K562 (cell line): ENCODE measurements at regions not wholly inside any gene's neighbourhood (a gene's known extent, or its start where the extent isn't known, plus 50 kb on each side); places are given as distances from the start of the nearest gene placed in this dataset.

Experiments
- ATAC-seq: fragments of 200-7000 bp; cut with Tn5 transposase; 3 replicates; pipeline ENCODE4 v1.9.1; 2020; ENCODE audit warnings: moderate library complexity
- BruUV-seq: library from RNA; stranded (reverse); fragments of 400-500 nt; replicated peaks from 2 replicates; lab custom pipeline; 2021; lab: Mats Ljungman, UMichigan
- CTCF ChIA-PET: fragments of 300-600 bp; formaldehyde crosslinking; extraction: SDS; loops from one replicate; lab custom pipeline; 2021; ENCODE audit warnings: low intra/inter-chr PET ratio; lab: Yijun Ruan, JAX
- POLR2A ChIA-PET: fragments of 300-600, 350-650 bp; sonication (Branson Sonifier 250); formaldehyde crosslinking; extraction: SDS; loops from one replicate; lab custom pipeline; 2021; ENCODE audit warnings: antibody characterized with exemption, inconsistent platforms; lab: Yijun Ruan, JAX
- DNase-seq, 4 experiments: peaks; one replicate each; pipeline versions ENCODE4 v3.0.0 to v3.0.0-alpha.2; 2011 to 2018; ENCODE audit warnings: low spot score in 3 of 4, mixed read lengths in 3 of 4; ENCODE audit errors: extremely low read depth in 1 of 4
- FAIRE-seq: peaks from 2 replicates; lab custom pipeline; 2011; peaks lifted over from hg19 to GRCh38; lab: Jason Lieb, UNC
- H2AFZ ChIP-seq: 2 replicates; pipeline ENCODE4 v1.6.0; 2011; ENCODE audit warnings: low read depth, low read length, control low read depth, inconsistent platforms
- H3K27ac ChIP-seq: fragments of 200-600 bp; 3 replicates; pipeline ENCODE4 v1.8.0; 2011; ENCODE audit warnings: low read depth, mild to moderate bottlenecking, control low read depth, inconsistent platforms, low read length, moderate library complexity, mixed read lengths; ENCODE audit errors: extremely low read depth
- H3K27me3 ChIP-seq, 2 experiments: fragments of 300-600 bp in 1 of 2; 2 replicates in 1 of 2; 3 replicates in 1 of 2; pipeline versions ENCODE4 v1.6.0 to v1.8.0; 2011; ENCODE audit warnings: inconsistent platforms in 2 of 2, low read length in 2 of 2, mild to moderate bottlenecking in 1 of 2, mixed read lengths in 1 of 2, moderate library complexity in 1 of 2; ENCODE audit not compliant: control insufficient read depth in 2 of 2, insufficient read depth in 2 of 2
- H3K36me3 ChIP-seq: fragments of 300-600 bp; 3 replicates; pipeline ENCODE4 v1.8.0; 2011; ENCODE audit warnings: mild to moderate bottlenecking, low read length, inconsistent platforms; ENCODE audit not compliant: control insufficient read depth, insufficient read depth
- H3K4me1 ChIP-seq, 2 experiments: fragments of 200-600 bp in 1 of 2; replicated peaks in 1 of 2; 2 replicates in 1 of 2; 3 replicates in 1 of 2; pipeline versions ENCODE4 v1.5.1 to v1.8.0; 2011; ENCODE audit warnings: inconsistent platforms in 2 of 2, low read length in 2 of 2, mild to moderate bottlenecking in 1 of 2, mixed read lengths in 1 of 2, moderate library complexity in 1 of 2; ENCODE audit not compliant: control insufficient read depth in 2 of 2, insufficient read depth in 2 of 2
- H3K4me2 ChIP-seq: 2 replicates; pipeline ENCODE4 v1.6.1; 2011; ENCODE audit warnings: low read length, control low read depth, inconsistent platforms, mixed read lengths; ENCODE audit not compliant: insufficient read depth
- H3K4me3 ChIP-seq: fragments of 200-600 bp; sonication (generic), shearing (Covaris generic); 2 replicates; pipeline ENCODE4 v1.5.1; 2016; ENCODE audit warnings: control low read depth, inconsistent platforms
- H3K79me2 ChIP-seq: fragments of 200-600 bp; 3 replicates; pipeline ENCODE4 v1.8.0; 2011; ENCODE audit warnings: low read length, inconsistent platforms; ENCODE audit not compliant: control insufficient read depth, insufficient read depth
- H3K9ac ChIP-seq, 2 experiments: 2 replicates each; pipeline versions ENCODE4 v1.6.0 to v1.6.1; 2011; ENCODE audit warnings: low read depth in 2 of 2, low read length in 2 of 2, control low read depth in 1 of 2, inconsistent platforms in 1 of 2, mild to moderate bottlenecking in 1 of 2, mixed read lengths in 1 of 2; ENCODE audit not compliant: insufficient read depth in 1 of 2
- H3K9me1 ChIP-seq: one replicate; pipeline ENCODE4 v1.6.0; 2011; ENCODE audit warnings: inconsistent platforms, mild to moderate bottlenecking, low read length, moderate library complexity; ENCODE audit not compliant: control insufficient read depth, insufficient read depth
- H3K9me3 ChIP-seq: replicated peaks from 2 replicates; pipeline ENCODE4 v1.5.1; 2011; ENCODE audit warnings: low read depth, low read length, inconsistent platforms; ENCODE audit not compliant: control insufficient read depth, insufficient read depth
- H4K20me1 ChIP-seq: replicated peaks from 2 replicates; pipeline ENCODE4 v1.6.1; 2011; ENCODE audit warnings: low read length, inconsistent platforms, mixed read lengths; ENCODE audit not compliant: control insufficient read depth, insufficient read depth
- COPS2 ChIP-seq: fragments of 450-650 bp; conservative IDR thresholded peaks from 2 replicates; pipeline ENCODE4 v1.6.1; 2016; ENCODE audit warnings: mild to moderate bottlenecking, moderate library complexity
- CXXC5 ChIP-seq: fragments of 250-450 bp; sonication (Bioruptor Pico); IDR thresholded peaks from 2 replicates; pipeline ENCODE4 v1.8.0; 2022; ENCODE audit warnings: inconsistent platforms, mild to moderate bottlenecking, moderate library complexity
- FOXP1 ChIP-seq: sonication (generic); formaldehyde crosslinking; IDR thresholded peaks from 2 replicates; pipeline ENCODE4 v1.8.0; 2022; ENCODE audit warnings: mild to moderate bottlenecking, missing genetic modification reagents
- HOMEZ ChIP-seq: fragments of 250-450 bp; sonication (Bioruptor Pico); IDR thresholded peaks from 2 replicates; pipeline ENCODE4 v1.4.0; 2020; ENCODE audit warnings: mild to moderate bottlenecking, moderate library complexity
- MAZ ChIP-seq, 2 experiments: fragments of 450-650 bp in 1 of 2; sonication (generic) in 1 of 2; formaldehyde crosslinking; IDR thresholded peaks in 1 of 2; conservative IDR thresholded peaks in 1 of 2; 2 replicates each; pipeline versions ENCODE4 v1.4.0 to v1.5.0; 2020; ENCODE audit warnings: mild to moderate bottlenecking in 1 of 2, missing genetic modification reagents in 1 of 2
- MTA2 ChIP-seq: fragments of 450-650 bp; IDR thresholded peaks from 2 replicates; pipeline ENCODE4 v1.6.1; 2016; ENCODE audit warnings: low read depth
- NFYB ChIP-seq: IDR thresholded peaks from 2 replicates; pipeline ENCODE4 v1.6.1; 2011; ENCODE audit warnings: mild to moderate bottlenecking, moderate library complexity; ENCODE audit not compliant: insufficient read length; ENCODE audit errors: extremely low read depth
- PHF8 ChIP-seq: fragments of 200-600 bp; sonication (generic); IDR thresholded peaks from 2 replicates; pipeline ENCODE4 v1.6.1; 2012; ENCODE audit warnings: mixed run types, mild to moderate bottlenecking, inconsistent platforms, low read length, moderate library complexity, borderline replicate concordance
- TCF7 ChIP-seq: sonication (generic); IDR thresholded peaks from 2 replicates; pipeline ENCODE4 v1.6.1; 2016; ENCODE audit warnings: antibody characterized with exemption, borderline replicate concordance
- TGIF2 ChIP-seq: sonication (generic); formaldehyde crosslinking; IDR thresholded peaks from 2 replicates; pipeline ENCODE4 v1.8.1; 2022; ENCODE audit warnings: mild to moderate bottlenecking, missing genetic modification reagents, moderate library complexity
- ZBTB34 ChIP-seq: fragments of 250-450 bp; sonication (Bioruptor Pico); IDR thresholded peaks from 2 replicates; pipeline ENCODE4 v1.8.0; 2021; ENCODE audit warnings: mild to moderate bottlenecking, moderate library complexity
- ZNF165 ChIP-seq: fragments of 250-450 bp; sonication (Bioruptor Pico); IDR thresholded peaks from 2 replicates; pipeline ENCODE4 v1.4.0; 2020; ENCODE audit warnings: borderline replicate concordance
- ZNF347 ChIP-seq: fragments of 450-650 bp; formaldehyde crosslinking; IDR thresholded peaks from 2 replicates; pipeline ENCODE4 v1.4.0; 2020; ENCODE audit warnings: low read depth, mild to moderate bottlenecking, moderate library complexity
- ZNF583 ChIP-seq: fragments of 250-450 bp; sonication (Bioruptor Pico); IDR thresholded peaks from 2 replicates; pipeline ENCODE4 v1.4.0; 2020
- ZNF764 ChIP-seq: fragments of 250-450 bp; sonication (Bioruptor Pico); IDR thresholded peaks from 2 replicates; pipeline ENCODE4 v1.4.0; 2020; ENCODE audit warnings: low read depth, mild to moderate bottlenecking, moderate library complexity
- ZZZ3 ChIP-seq: fragments of 450-650 bp; IDR thresholded peaks from 2 replicates; pipeline ENCODE4 v1.6.1; 2016; ENCODE audit warnings: antibody characterized with exemption, mild to moderate bottlenecking, moderate library complexity
- WGBS: fragments of 100-300 bp; shearing (Covaris generic); methylation state at CpG from one replicate; pipeline ENCODE4 v1.1.6; 2016; ENCODE audit warnings: low coverage, mixed read lengths; ENCODE audit not compliant: insufficient coverage; ENCODE audit errors: missing lambda C conversion rate; 5-methylcytosine and 5-hydroxymethylcytosine counted together
- in situ Hi-C: fragments of 300-500 bp; cut with MboI; formaldehyde crosslinking; loops from 4 replicates; pipeline ENCODE4 v1.15.0; 2018; ENCODE audit warnings: inconsistent platforms, mixed read lengths
- intact Hi-C: fragments of 100-400 bp; cut with micrococcal nuclease; formaldehyde crosslinking; loops from 2 replicates; pipeline ENCODE4 v1.14.2; 2022

GRCh38 chr1:98054786-98055185 is 134.0 kb upstream of the DPYD start:
- H3K79me2 ChIP-seq = no peaks in the 10 kb centered on the region
- H3K9me1 ChIP-seq = no peaks in the 10 kb centered on the region
- H3K4me1 ChIP-seq = peaks cover 0 to 11% of the 10 kb centered on the region in 2 experiments; a peak in 1 of 5 replicates
- H3K4me2 ChIP-seq = no peak overlapping the region
- H3K36me3 ChIP-seq = no peaks in the 10 kb centered on the region
- H4K20me1 ChIP-seq = no peaks in the 10 kb centered on the region
- ChIA-PET POLR2A (no interaction called here), CTCF (interaction anchor here (1.2 kb wide), 1 partner anchor 1089 kb away, joined by 5 read pairs; no protein-coding TSS in a partner anchor)
- no peak overlapping the region for H3K4me3 ChIP-seq
- no peak for ATAC-seq
- no peaks in the 10 kb centered on the region for H3K27me3 ChIP-seq
- no peaks in the 10 kb centered on the region for H3K9me3 ChIP-seq
- no peak overlapping the region for H3K27ac ChIP-seq
- intact Hi-C loops = no loop called here
- no peak overlapping the region for H3K9ac ChIP-seq
- no TSS peak for BruUV-seq
- in situ Hi-C loops = no loop called here
- H2AFZ ChIP-seq = no peak overlapping the region
- TF ChIP-seq TGIF2 (CRISPR knock-in tag) (no peak), ZBTB34 (no peak), ZZZ3 (no peak), PHF8 (no peak), HOMEZ (CRISPR knock-in tag) (no peak), NFYB (no peak), ZNF347 (CRISPR knock-in tag) (no peak), MTA2 (no peak), MAZ (CRISPR knock-in tag; conservative IDR thresholded peaks at IDR 0.05 in 1 of 2, IDR thresholded peaks at IDR 0.05 in 1 of 2) (no peak), FOXP1 (CRISPR knock-in tag) (no peak), TCF7 (no peak), ZNF583 (no peak), CXXC5 (CRISPR knock-in tag) (no peak), COPS2 (no peak), ZNF165 (no peak), ZNF764 (CRISPR knock-in tag) (no peak)
- TF ChIP-seq, all 486 proteins: peak for 0
- WGBS = 1% methylated on average over 4 of the region's 4 CpGs
- FAIRE-seq = no peak
- no peak for DNase-seq
